Transverse colon (tissue), 4 donors: ENCODE measurements at regions not wholly inside any gene's neighbourhood (a gene's known extent, or its start where the extent isn't known, plus 50 kb on each side); places are given as distances from the start of the nearest gene placed in this dataset.

Source experiments
- DNase-seq: peaks from one replicate; pipeline ENCODE4 v3.0.0-alpha.2; 2019
- H3K27ac ChIP-seq, 4 donors: fragments of 200-600 bp; sonication (generic); 2 replicates each; pipeline ENCODE4 v1.5.1; 2016 to 2018; ENCODE audit warnings: inconsistent platforms in 4 of 4
- H3K27me3 ChIP-seq: fragments of 200-600 bp; sonication (generic); 2 replicates; pipeline ENCODE4 v1.5.1; 2017; ENCODE audit warnings: inconsistent platforms
- H3K36me3 ChIP-seq, 4 donors: fragments of 200-600 bp; sonication (generic); 2 replicates each; pipeline ENCODE4 v1.5.1; 2017 to 2019; ENCODE audit warnings: inconsistent platforms in 4 of 4
- H3K4me1 ChIP-seq, 4 donors: fragments of 200-600 bp; sonication (generic); 2 replicates each; pipeline ENCODE4 v1.5.1; 2017 to 2020; ENCODE audit warnings: inconsistent platforms in 4 of 4
- H3K4me3 ChIP-seq, 4 donors: fragments of 200-600 bp; sonication (generic); 1 replicate in 1 of 4; 2 replicates in 3 of 4; pipeline versions ENCODE4 v1.5.1 to v1.6.1; 2017 to 2019; ENCODE audit warnings: inconsistent platforms in 4 of 4
- H3K9me3 ChIP-seq, 2 donors: fragments of 200-600 bp; sonication (generic); 2 replicates each; pipeline ENCODE4 v1.5.1; 2017 to 2019; ENCODE audit warnings: inconsistent platforms in 2 of 2
- EP300 ChIP-seq: sonication (generic); formaldehyde crosslinking; IDR thresholded peaks from one replicate; pipeline ENCODE4 v1.6.1; 2017; ENCODE audit warnings: antibody characterized with exemption, low read depth
- POLR2A ChIP-seq: fragments of 450-650 bp; IDR thresholded peaks from one replicate; pipeline ENCODE4 v1.6.1; 2016; ENCODE audit warnings: antibody characterized with exemption, mild to moderate bottlenecking, moderate library complexity
- POLR2AphosphoS5 ChIP-seq, 3 donors: sonication (generic); formaldehyde crosslinking; IDR thresholded peaks; one replicate each; pipeline ENCODE4 v1.6.1; 2016; ENCODE audit warnings: antibody characterized with exemption in 3 of 3
- WGBS, 2 donors: methylation state at CpG; one replicate each; pipeline ENCODE4 v1.1.5; 2018; ENCODE audit warnings: low coverage in 1 of 2; 5-methylcytosine and 5-hydroxymethylcytosine counted together
- in situ Hi-C, 4 donors: fragments of 200-750 bp; cut with MboI; loops; one replicate each; pipeline versions ENCODE4 v1.15.0 to v1.15.1; 2017; ENCODE audit warnings: low sequenced_read_pairs in 3 of 4, low pct_ligation_motif_present in 1 of 4, low pct_unique_long_range_greater_than_20kb in 1 of 4
- intact Hi-C: fragments of 100-400 bp; cut with DNase I; formaldehyde crosslinking; loops from one replicate; pipeline ENCODE4 v1.15.1; 2023; ENCODE audit warnings: low total_unique reads
- TF ChIP-seq, protein P1 (sequence below), 5 experiments: fragments of 200-600 bp in 3 of 5; fragments of 450-650 bp in 2 of 5; sonication (generic) in 3 of 5; IDR thresholded peaks; 1 replicate in 2 of 5; 2 replicates in 3 of 5; pipeline ENCODE4 v1.5.1; 2016 to 2017; ENCODE audit warnings: antibody characterized with exemption in 5 of 5, inconsistent platforms in 3 of 5, mild to moderate bottlenecking in 2 of 5, moderate library complexity in 1 of 5

DNA sequence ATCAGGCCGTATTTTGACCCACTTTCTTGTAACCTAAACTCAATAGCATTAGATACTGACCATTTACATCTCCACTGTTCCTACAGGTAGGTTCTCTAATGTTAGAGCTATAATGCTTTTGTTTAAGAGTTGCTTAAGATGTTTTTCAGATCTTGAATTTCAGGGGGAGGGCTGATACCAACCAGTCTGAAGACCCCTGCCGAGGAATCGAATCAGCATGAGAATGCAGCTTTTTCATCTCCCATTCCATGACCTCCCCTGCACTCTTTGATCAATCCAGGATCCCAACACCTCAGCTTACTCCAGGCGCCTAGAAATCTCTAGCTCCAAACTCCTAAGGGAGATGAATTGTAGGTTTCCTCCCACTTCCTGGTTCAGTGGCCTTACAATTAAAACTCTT lies 120.5 kb upstream of the MC4R start:
- Histone ChIP-seq H3K36me3 (no peaks in the 10 kb centered on the region), H3K4me3 (no peak overlapping the region), H3K9me3 (no peaks in the 10 kb centered on the region), H3K27ac (no peak overlapping the region), H3K4me1 (no peaks in the 10 kb centered on the region), H3K27me3 (no peaks in the 10 kb centered on the region)
- intact Hi-C loops = no loop called here
- TF ChIP-seq POLR2AphosphoS5 (IDR thresholded peaks at IDR 0.05) (no peak), EP300 (no peak), POLR2A (no peak)
- TF ChIP-seq, protein P1, sequence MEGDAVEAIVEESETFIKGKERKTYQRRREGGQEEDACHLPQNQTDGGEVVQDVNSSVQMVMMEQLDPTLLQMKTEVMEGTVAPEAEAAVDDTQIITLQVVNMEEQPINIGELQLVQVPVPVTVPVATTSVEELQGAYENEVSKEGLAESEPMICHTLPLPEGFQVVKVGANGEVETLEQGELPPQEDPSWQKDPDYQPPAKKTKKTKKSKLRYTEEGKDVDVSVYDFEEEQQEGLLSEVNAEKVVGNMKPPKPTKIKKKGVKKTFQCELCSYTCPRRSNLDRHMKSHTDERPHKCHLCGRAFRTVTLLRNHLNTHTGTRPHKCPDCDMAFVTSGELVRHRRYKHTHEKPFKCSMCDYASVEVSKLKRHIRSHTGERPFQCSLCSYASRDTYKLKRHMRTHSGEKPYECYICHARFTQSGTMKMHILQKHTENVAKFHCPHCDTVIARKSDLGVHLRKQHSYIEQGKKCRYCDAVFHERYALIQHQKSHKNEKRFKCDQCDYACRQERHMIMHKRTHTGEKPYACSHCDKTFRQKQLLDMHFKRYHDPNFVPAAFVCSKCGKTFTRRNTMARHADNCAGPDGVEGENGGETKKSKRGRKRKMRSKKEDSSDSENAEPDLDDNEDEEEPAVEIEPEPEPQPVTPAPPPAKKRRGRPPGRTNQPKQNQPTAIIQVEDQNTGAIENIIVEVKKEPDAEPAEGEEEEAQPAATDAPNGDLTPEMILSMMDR (IDR thresholded peaks at IDR 0.05) = no peak
- DNase-seq = no peak
- 57 to 70% methylated on average over 4 of the region's 4 CpGs for WGBS, 2 donors
- in situ Hi-C loops = no loop called here

DNA sequence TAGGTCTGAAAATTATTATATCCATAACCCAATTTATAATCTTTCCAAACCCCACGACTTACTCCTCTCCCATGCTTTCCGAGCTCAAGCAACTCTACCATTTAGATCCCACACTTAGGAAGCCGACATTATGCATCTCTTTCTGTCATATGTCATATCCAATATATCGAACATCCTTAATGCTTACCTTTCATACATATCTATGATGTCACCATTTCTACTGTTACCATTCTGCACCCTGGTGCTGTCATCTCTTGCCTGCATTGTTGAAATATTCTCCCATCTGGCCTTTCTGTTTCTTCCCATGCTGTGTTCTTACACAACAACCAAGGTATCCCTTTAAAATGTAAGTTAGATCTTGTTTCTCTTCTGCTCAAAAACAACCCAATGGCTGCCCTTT lies 127.1 kb upstream of the MC4R start:
- Histone ChIP-seq H3K4me1 (no peaks in the 10 kb centered on the region), H3K36me3 (no peaks in the 10 kb centered on the region), H3K27ac (no peak overlapping the region), H3K9me3 (no peaks in the 10 kb centered on the region), H3K27me3 (no peaks in the 10 kb centered on the region), H3K4me3 (no peak overlapping the region)
- in situ Hi-C loops = no loop called here
- 85 to 93% methylated on average over 4 of the region's 4 CpGs for WGBS, 2 donors
- intact Hi-C loops = no loop called here
- DNase-seq = no peak
- TF ChIP-seq, protein P1 (IDR thresholded peaks at IDR 0.05) = no peak
- TF ChIP-seq POLR2AphosphoS5 (IDR thresholded peaks at IDR 0.05) (no peak), POLR2A (no peak), EP300 (no peak)

DNA sequence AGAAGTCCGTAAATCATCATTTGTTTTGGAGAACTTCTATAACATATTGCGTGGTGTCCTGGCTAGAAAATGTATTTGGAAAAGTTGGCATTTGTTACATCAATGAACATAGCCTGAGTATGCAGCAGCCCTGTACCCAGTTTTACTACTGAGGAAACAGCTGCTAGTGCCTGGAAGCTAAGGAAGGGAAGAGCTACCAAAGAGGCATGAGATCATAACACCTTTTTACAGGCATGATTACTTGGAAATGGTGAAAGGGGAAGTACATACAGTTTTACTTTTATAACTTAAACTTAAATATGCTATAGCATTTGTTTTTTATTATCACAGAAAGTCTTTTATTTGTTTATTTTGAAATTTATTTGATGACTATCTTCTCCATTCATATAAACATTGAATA lies 128.4 kb upstream of the MC4R start:
- DNase-seq = no peak
- intact Hi-C loops = no loop called here
- TF ChIP-seq POLR2A (no peak), EP300 (no peak), POLR2AphosphoS5 (IDR thresholded peaks at IDR 0.05) (no peak)
- TF ChIP-seq, protein P1 (IDR thresholded peaks at IDR 0.05) = no peak
- no peak overlapping the region for H3K27ac ChIP-seq
- no peak overlapping the region for H3K4me3 ChIP-seq
- WGBS, 2 donors = 60 to 78% methylated on average over 1 to 2 of the region's 2 CpGs
- no peaks in the 10 kb centered on the region for H3K4me1 ChIP-seq
- no peaks in the 10 kb centered on the region for H3K27me3 ChIP-seq
- in situ Hi-C loops = no loop called here
- no peaks in the 10 kb centered on the region for H3K9me3 ChIP-seq
- H3K36me3 ChIP-seq = no peaks in the 10 kb centered on the region

DNA sequence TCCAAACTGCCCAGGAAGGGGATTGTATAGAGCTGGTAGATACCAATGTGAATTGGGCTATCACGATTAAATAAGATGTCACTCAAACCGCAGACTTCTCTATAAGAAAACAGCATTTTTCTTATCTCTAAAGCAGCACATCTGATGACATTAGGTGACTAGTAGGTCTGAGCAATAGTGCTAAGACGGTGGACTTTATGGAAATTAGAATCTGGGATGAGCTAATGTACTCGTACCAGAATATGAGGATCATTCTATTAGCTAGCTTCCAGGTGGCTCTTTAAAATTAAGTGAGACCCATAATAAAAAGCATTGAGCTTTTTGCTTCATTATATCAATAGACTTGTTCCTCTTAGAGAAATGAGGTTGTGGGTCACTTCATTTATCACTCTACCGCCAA lies 130.0 kb upstream of the MC4R start:
- 75 to 84% methylated on average over 5 of the region's 5 CpGs for WGBS, 2 donors
- in situ Hi-C loops = no loop called here

More for the DNA sequence above, 130.0 kb upstream of the MC4R start:
- Histone ChIP-seq H3K9me3 (no peaks in the 10 kb centered on the region), H3K36me3 (no peaks in the 10 kb centered on the region), H3K4me3 (no peak overlapping the region), H3K27me3 (no peaks in the 10 kb centered on the region), H3K27ac (no peak overlapping the region), H3K4me1 (no peaks in the 10 kb centered on the region)
- no peak for DNase-seq
- TF ChIP-seq POLR2AphosphoS5 (IDR thresholded peaks at IDR 0.05) (no peak), POLR2A (no peak), EP300 (no peak)
- TF ChIP-seq, protein P1 (IDR thresholded peaks at IDR 0.05) = no peak
- intact Hi-C loops = no loop called here
